ENCODE measurements at regions not wholly inside any gene's neighbourhood (a gene's known extent, or its start where the extent isn't known, plus 50 kb on each side); places are given as distances from the start of the nearest gene placed in this dataset.

GRCh38 chr12:90423965-90424364 is 531.0 kb downstream of the CCER1 start:
- no peak for TF ChIP-seq POLR2A (IDR thresholded peaks at IDR 0.05)
- TF ChIP-seq, protein P1, sequence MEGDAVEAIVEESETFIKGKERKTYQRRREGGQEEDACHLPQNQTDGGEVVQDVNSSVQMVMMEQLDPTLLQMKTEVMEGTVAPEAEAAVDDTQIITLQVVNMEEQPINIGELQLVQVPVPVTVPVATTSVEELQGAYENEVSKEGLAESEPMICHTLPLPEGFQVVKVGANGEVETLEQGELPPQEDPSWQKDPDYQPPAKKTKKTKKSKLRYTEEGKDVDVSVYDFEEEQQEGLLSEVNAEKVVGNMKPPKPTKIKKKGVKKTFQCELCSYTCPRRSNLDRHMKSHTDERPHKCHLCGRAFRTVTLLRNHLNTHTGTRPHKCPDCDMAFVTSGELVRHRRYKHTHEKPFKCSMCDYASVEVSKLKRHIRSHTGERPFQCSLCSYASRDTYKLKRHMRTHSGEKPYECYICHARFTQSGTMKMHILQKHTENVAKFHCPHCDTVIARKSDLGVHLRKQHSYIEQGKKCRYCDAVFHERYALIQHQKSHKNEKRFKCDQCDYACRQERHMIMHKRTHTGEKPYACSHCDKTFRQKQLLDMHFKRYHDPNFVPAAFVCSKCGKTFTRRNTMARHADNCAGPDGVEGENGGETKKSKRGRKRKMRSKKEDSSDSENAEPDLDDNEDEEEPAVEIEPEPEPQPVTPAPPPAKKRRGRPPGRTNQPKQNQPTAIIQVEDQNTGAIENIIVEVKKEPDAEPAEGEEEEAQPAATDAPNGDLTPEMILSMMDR (IDR thresholded peaks at IDR 0.05), result no peak
